Mesothelial cell of epicardium (in vitro differentiated cells): ENCODE measurements at regions not wholly inside any gene's neighbourhood (a gene's known extent, or its start where the extent isn't known, plus 50 kb on each side); places are given as distances from the start of the nearest gene placed in this dataset.

Experiments used
- DNase-seq, 2 experiments: peaks; one replicate each; pipeline ENCODE4 v3.0.0; 2021; ENCODE audit warnings: low spot score in 2 of 2; ENCODE audit not compliant: unreplicated experiment in 2 of 2
- H3K27ac Mint-ChIP-seq: 2 replicates; pipeline ENCODE4 v1.8.0; 2021; ENCODE audit warnings: mixed read lengths
- H3K27me3 Mint-ChIP-seq: 2 replicates; pipeline ENCODE4 v1.8.0; 2021; ENCODE audit warnings: low read depth, mixed read lengths
- H3K36me3 Mint-ChIP-seq: 2 replicates; pipeline ENCODE4 v1.8.0; 2021; ENCODE audit warnings: mixed read lengths
- H3K4me1 Mint-ChIP-seq: 2 replicates; pipeline ENCODE4 v1.8.0; 2021; ENCODE audit warnings: mixed read lengths
- H3K4me3 Mint-ChIP-seq: 2 replicates; pipeline ENCODE4 v1.8.0; 2021; ENCODE audit warnings: mild to moderate bottlenecking, moderate library complexity, mixed read lengths
- H3K9me3 Mint-ChIP-seq: 2 replicates; pipeline ENCODE4 v1.8.0; 2021; ENCODE audit warnings: mixed read lengths
- CTCF ChIP-seq: fragments of 200-600 bp; sonication (generic); IDR thresholded peaks from one replicate; pipeline ENCODE4 v1.5.0; 2021; ENCODE audit warnings: antibody characterized with exemption; ENCODE audit not compliant: unreplicated experiment

- TF ChIP-seq CTCF, result no peak
- H3K9me3 Mint-ChIP-seq, result peaks cover 7% of the 10 kb centered on the region
- H3K27ac Mint-ChIP-seq, result peak overlapping the region; percentile 94
- no peak overlapping the region for H3K4me3 Mint-ChIP-seq
- DNase-seq, result no peak
- H3K36me3 Mint-ChIP-seq, result no peaks in the 10 kb centered on the region
- H3K4me1 Mint-ChIP-seq, result peaks cover 28% of the 10 kb centered on the region
- no peaks in the 10 kb centered on the region for H3K27me3 Mint-ChIP-seq
Measured at GRCh38 chr13:47110833-47111240, 214.0 kb upstream of the HTR2A start.

- DNase-seq, result no peak
- Mint-ChIP-seq H3K27ac (no peak overlapping the region), H3K27me3 (no peaks in the 10 kb centered on the region), H3K4me1 (peaks cover 28% of the 10 kb centered on the region), H3K9me3 (peaks cover 14% of the 10 kb centered on the region), H3K4me3 (no peak overlapping the region), H3K36me3 (no peaks in the 10 kb centered on the region)
- TF ChIP-seq CTCF, result no peak
Measured at GRCh38 chr13:47110141-47110540, 213.3 kb upstream of the HTR2A start.

GRCh38 chr13:47109028-47109427, 212.2 kb upstream of the HTR2A start:
- no peaks in the 10 kb centered on the region for H3K27me3 Mint-ChIP-seq
- DNase-seq, result no peak

GRCh38 chr13:47100214-47100853, 203.5 kb upstream of the HTR2A start:
- Mint-ChIP-seq H3K4me3 (no peak overlapping the region), H3K4me1 (peaks cover 10% of the 10 kb centered on the region), H3K27me3 (no peaks in the 10 kb centered on the region), H3K36me3 (no peaks in the 10 kb centered on the region), H3K27ac (no peak overlapping the region), H3K9me3 (peaks cover 23% of the 10 kb centered on the region)
- no peak for TF ChIP-seq CTCF
- no peak for DNase-seq

More at GRCh38 chr13:47109028-47109427, 212.2 kb upstream of the HTR2A start:
- no peak for TF ChIP-seq CTCF
- no peak overlapping the region for H3K4me3 Mint-ChIP-seq
- H3K36me3 Mint-ChIP-seq, result no peaks in the 10 kb centered on the region
- H3K9me3 Mint-ChIP-seq, result peaks cover 22% of the 10 kb centered on the region
- no peak overlapping the region for H3K27ac Mint-ChIP-seq
- peaks cover 28% of the 10 kb centered on the region for H3K4me1 Mint-ChIP-seq

- no peaks in the 10 kb centered on the region for H3K36me3 Mint-ChIP-seq
- no peak for DNase-seq
- no peak for TF ChIP-seq CTCF
Measured at GRCh38 chr13:47094734-47095434, 198.0 kb upstream of the HTR2A start.

More at GRCh38 chr13:47094734-47095434, 198.0 kb upstream of the HTR2A start:
- peaks cover 11% of the 10 kb centered on the region for H3K9me3 Mint-ChIP-seq
- H3K27ac Mint-ChIP-seq, result no peak overlapping the region
- H3K4me3 Mint-ChIP-seq, result no peak overlapping the region
- H3K27me3 Mint-ChIP-seq, result no peaks in the 10 kb centered on the region
- H3K4me1 Mint-ChIP-seq, result peaks cover 14% of the 10 kb centered on the region
